Cortex of kidney (tissue), 1 donor: ENCODE measurements at regions not wholly inside any gene's neighbourhood (a gene's known extent, or its start where the extent isn't known, plus 50 kb on each side); places are given as distances from the start of the nearest gene placed in this dataset.

ENCODE experiments used
- DNase-seq: peaks from one replicate; lab custom pipeline; 2025; lab: John Stamatoyannopoulos, UW

DNA sequence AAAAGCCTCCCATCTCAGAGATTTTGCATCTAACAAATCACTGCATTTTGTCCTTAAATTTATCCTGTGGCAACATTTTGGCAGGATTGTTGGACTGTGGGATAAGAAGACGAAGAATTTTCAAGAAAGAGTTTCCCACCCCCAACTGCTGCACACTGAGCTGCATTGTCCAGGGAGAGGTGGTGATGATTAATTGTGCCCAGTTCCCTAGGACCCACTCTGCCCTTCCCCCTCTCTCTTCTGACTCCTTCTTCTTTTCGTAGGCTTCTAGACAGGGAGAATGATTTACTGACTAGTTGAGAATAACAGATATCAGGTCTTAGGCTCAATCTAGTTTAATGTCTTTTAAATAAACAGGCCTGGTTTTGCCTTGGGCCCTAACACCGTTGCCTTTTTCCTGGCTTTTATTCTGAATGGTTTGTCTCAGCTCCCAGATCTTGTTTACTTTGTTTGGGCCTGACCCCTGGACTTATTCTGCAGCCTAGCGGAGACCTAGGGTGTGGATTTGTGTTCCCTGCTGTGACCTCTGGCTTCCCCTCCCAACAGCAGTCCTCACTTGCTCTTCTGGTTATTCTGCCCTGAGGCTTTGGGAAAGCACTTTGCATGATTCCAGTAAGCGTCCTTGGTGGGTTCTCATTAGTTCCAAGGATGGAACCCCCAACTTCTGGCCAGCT is 233.3 kb downstream of the INSIG2 start:
- DNase-seq = no peak

- no peak for DNase-seq
Measured at GRCh38 chr2:118320658-118321057, 232.4 kb downstream of the INSIG2 start.

DNA sequence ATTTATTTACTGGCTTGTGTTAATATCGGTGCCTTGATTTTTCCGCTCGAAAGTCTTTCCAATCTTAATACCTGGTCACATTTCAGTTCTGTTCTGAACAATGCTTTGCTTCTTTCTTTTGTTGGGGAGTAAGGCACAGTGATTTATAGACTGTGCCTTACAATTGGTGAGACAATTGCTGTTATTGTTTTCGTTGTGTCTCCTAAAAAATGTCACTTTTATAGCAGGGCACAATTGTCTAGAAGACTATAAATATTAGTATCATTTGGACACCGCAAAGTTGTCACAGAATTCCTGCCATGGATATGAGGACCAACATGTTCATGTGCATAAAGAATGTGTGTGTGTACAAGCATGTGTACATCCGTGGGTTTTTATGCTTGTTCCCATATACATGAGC is 231.9 kb downstream of the INSIG2 start:
- DNase-seq = no peak

DNA sequence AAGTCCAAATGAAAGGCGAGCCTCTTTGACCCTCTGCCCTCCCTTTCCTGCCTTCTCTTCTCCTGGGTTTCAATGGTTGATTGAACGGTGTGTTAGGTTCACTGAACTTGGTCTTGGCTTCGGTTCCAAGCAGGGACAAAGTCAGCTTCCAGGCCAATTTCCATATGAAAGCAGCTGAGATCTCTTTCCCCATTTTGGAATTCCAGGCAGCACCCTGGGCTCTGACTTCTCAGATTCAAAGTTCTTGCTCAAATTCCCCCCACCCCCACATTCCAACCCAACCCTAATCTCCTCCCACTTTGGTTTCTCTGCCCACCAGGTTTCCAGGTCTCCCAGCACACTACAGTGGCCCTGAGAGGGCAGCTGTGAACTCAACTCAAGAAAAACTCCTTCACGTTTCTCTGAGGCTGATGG is 231.0 kb downstream of the INSIG2 start:
- DNase-seq = no peak

DNA sequence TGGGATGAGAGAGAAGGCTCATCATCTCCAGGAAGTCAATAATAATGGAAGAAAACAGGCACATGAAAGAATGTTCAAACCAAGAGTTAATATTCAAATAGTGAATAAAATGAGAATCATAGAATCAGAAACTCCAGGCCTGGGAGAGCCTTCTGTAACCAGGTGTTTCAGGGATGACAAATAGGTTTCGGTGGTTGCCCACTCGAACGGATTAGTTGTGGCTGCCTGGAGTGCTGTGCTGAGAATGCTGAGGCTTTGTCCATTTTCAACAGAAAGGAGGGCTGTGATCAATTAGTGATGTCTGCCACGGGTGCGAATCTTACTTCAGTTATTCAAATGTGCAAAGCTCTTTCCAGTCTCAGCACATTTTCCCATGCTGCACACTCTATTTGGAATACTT is 227.3 kb downstream of the INSIG2 start:
- DNase-seq = no peak

- no peak for DNase-seq
Measured at GRCh38 chr2:118312969-118313756, 224.9 kb downstream of the INSIG2 start.

DNA sequence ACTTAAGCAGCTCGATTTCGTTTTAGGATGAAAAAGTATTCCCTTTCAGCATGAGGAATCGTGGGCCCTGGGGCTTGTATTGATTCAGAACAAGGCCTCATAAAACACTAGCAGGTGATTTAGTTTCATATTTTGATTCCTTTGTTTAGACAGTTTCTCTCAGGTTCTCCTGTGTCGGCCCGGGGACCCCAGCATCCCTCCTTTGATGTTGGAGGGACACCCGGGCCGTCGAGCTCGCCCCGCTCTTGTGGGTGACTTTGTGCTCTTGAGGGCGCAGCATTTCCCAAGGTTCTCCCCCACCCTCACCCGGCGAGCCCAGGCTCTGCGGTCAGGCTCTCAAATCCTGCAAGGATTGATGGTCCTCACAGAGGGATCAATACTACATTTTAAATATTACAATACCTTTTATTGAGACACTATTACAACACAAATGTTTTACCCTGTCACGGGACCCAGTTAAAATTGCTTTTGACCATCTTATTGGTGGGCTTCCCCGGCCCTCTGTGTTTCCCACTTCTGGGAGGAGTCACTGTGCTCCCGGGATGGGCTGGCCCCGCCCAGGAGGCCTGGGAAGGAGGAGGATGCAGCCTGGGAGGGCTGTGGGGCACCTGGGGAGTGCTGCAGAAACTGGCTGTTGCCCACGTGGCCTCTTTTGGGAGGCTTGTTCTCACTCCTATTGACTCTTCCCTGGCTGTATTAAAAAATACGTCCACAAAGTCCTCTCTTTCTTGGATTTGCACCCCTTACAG is 222.6 kb downstream of the INSIG2 start:
- DNase-seq = no peak

DNA sequence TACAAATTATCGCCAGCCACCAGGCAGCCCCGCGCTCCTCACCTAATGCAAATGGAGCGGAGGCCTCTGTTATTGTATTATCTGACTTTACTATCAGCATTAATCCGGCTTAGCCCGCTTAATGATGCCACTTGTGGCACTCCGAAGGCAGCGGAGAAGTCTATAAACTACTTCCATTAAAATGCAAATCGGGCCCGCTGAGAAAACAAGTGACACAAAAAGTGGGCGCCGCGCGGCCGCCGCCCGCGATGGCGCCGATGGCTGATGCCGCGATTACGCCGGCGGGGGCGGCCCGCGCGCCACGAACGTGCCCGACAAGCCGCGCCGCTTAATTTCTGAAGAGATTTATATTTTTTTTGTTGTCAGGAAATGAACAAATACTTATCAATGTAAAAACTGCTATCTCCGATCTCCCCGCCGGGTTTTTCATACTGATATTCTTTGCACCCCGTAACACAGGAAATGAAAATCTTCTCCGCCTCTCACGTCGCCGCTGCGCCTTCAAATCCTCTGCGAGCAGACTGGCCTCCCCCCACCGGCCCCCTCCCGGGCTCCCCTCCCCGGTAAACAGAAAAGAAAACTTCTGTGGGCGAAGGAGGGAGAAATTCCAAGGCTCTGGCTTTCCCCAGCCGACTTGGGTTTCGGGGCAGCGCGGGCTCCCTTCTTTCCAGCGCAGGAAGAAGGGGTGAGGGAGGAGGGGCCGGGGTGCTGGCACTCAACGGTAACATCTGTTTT is 221.8 kb downstream of the INSIG2 start:
- DNase-seq = no peak

GRCh38 chr2:118309257-118309945 is 221.1 kb downstream of the INSIG2 start:
- no peak for DNase-seq

- DNase-seq = no peak
Measured at GRCh38 chr2:118307864-118308263, 219.6 kb downstream of the INSIG2 start.

DNA sequence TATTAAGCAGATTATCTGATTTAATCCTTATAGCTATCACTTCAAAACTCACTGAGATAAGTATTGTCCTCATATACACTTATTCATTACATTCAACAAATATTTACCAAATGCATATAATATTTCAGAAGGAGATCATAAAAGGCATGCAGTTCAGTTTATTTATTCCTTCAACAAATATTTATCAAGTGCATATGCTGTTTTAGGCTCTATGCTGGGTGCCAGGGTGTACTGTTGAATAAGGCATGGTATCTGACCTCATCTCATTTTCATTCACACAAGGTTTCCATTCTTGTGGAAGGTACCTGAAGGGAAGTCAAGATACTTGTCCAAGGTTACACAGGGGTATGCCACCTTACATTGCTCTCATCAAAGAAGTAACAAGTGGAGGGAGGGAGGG is 213.0 kb downstream of the INSIG2 start:
- no peak for DNase-seq

DNA sequence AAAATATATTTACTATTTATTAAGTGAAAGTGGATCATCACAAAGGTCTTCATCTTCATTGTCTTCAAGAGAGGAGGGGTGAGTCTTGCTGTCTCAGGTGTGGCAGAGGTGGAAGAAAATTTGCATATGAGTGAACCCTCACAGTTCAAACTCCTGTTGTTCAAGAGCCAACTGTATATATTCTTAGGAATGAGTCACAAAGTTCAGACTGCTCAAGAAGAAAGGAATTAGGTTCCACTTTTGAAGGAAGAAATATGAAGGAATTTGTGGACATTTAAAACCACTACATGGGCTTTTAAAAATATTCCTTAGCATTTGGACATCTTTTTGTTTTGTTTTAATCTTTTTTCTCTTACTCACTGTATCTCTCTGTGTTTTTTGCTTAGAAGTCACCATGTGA is 212.6 kb downstream of the INSIG2 start:
- no peak for DNase-seq

DNA sequence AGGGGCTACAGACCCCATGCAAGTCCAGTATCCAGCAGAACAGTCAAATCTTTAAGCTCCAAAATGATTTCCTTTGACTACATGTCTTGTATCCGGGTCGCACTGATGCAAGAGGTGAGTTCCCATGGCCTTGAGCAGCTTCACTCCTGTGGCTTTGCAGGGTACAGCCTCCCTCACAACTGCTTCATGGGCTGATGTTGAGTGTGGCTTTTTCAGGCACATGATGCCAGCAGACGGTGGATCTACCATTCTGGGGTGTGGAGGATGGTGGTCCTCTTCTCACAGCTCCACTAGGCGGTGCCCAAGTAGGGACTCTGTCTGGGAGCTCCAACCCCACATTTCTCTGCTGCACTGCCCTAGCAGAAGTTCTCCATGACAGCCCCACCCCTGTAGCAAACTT is 208.4 kb downstream of the INSIG2 start:
- no peak for DNase-seq

DNA sequence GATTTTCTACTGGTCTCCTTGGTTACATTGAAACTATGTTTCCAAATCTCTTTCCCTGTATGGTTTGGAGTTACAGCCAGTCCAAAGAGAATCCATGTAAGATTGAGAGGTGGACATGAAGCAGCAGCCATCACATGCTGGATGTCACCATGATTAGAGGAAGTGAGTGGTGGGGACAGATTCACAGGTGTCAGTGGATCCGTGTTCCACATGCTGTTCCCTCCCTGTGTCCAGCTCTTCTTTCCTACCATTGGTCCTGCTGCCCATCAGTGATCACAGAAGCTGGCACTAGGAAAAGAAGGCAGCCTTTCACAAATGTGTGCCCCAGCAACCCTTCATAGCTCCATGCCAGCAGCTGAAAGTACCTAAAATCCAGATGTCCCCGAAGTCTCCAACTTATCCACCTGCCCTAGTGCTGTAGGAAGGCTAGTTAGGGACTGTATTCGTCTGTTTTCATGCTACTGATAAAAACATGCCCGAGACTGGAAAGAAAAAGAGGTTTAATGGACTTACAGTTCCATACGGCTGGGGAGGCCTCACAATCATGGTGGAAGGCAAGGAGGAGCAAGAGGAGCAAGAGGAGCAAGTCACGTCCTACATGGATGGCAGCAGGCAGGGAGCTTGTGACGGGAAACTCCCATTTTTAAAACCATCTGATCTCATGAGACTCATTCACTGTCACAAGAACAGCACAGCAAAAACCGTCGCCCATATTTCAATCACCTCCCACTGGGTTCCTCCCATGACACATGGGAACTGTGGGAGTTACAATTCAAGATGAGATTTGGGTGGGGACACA is 207.5 kb downstream of the INSIG2 start:
- no peak for DNase-seq

GRCh38 chr2:118294063-118294462 is 205.8 kb downstream of the INSIG2 start:
- no peak for DNase-seq

DNA sequence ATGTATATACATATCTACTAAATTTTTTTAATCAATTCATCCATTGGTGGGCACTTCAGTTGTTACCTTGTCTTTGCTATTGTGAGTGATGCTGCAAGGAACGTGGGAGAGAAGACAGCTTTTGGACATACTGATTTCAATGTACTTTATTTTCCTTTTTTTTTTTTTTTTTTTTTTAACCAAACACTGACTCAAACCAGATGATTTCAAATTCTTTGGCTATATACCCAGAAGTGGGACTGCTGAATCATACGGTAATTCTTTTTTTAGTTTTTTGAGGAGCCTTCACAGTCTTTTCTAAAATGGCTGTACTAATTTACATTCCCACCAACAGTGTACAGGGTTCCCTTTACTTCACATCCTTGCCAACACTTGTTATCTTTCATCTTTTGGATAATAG is 204.7 kb downstream of the INSIG2 start:
- no peak for DNase-seq

DNA sequence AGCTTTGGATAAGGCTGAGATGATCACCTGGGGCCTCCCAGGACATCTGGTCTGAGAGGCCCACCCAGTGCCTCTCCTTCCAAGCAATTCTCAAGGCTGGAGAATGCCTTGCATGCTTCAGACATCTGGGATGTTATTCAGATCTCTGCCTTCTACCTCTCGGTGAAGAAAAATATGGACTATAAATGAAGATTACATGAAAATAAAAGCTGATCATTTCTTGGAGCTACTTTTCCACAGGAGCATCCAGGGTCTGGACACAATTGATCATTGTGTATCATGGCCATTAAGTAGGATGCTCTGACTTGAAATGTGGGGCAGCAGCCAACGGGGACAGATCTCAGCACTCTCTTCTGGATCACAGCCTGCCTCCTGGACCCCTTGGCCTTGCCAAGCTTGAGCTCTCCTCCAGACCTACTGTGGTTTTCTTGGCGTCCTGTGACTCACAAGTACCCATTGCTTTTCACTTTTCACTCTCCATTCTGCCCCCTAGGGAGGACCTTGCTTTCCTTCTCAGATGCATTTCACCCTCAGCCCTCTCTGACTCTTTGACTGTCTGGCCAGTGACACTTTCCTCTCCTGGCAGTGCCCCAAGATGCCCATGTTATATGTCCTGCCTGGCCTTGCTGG is 203.1 kb downstream of the INSIG2 start:
- DNase-seq = no peak

DNA sequence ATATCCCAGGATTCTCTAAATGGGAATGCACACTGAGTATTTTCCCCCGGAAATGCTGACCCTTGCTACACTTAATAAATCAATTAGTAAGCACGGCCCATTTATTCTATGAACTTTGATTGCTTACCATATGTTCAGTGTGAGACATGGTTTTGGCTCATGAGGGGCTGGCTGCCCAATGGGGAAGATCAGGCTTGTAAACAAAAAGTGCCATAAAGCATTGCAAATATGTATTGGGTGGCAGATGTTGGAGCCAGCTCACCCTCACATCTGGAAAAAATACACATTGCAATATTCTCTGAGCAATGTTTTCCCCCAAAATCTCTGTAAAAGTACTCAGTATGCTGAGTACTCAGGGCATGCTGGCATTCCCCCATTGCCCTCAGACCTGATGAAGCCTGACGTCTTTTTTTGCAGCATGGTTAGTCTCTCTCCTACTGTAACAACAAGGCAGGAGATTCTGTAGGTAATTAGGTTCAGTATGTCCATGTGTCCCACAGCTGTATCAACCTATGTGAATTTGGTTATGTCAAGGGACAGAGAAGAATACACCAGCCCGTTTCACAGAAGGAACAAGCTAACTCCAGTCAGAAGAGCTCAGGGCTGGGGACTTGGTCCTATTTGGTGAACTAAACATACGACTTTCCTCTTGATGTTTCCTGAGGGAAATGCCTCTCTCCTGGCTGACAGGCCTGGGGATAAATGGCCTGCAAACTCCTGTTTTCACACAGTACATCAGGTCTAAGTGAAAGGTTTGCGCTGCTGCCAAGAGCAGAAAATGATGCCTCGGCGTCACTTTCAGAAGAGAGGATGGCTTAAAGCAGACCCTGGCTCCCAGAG is 202.4 kb downstream of the INSIG2 start:
- no peak for DNase-seq

DNA sequence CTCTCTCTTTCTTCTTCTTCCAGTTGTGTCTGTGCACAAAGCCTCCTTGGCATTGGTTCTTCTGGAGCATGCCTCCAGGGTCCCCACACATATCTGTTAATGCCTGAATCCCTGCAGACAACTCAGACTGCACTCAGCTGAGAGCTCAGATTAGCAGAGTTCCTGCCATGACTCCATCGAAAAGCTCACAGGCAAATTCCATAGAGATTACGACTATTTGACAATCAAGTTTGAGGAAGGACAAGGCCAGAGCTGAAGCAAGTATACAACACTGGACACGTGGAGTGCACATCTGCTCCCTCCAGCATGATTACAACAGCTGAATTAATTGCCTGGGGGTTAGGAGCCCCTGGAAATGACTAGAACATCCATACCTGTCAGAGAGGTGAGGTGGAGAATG is 190.7 kb downstream of the INSIG2 start:
- no peak for DNase-seq
